ENCODE measurements at regions not wholly inside any gene's neighbourhood (a gene's known extent, or its start where the extent isn't known, plus 50 kb on each side); places are given as distances from the start of the nearest gene placed in this dataset.
"Not testable (repeated sequence)": the region's sequence is repeated elsewhere in the genome, so short reads cannot be mapped to it uniquely, and the experiment has no call there.

- DNase-seq, result no peak
These were observed 263.2 kb upstream of the NT5E start for GRCh38 chr6:85186546-85187175.

- no peak for DNase-seq
These were observed 263.9 kb upstream of the NT5E start for GRCh38 chr6:85185977-85186376.

GRCh38 chr6:85183841-85184240 lies 266.0 kb upstream of the NT5E start:
- no peak for DNase-seq

- no peak for DNase-seq
These were observed 277.2 kb upstream of the NT5E start for GRCh38 chr6:85172705-85173104.

- DNase-seq, result no peak
These were observed 277.7 kb upstream of the NT5E start for GRCh38 chr6:85172161-85172560.

GRCh38 chr6:85169189-85169588 lies 280.7 kb upstream of the NT5E start:
- no peak for DNase-seq

- no peak for DNase-seq
These were observed 281.7 kb upstream of the NT5E start for GRCh38 chr6:85168146-85168545.

- DNase-seq, result no peak
These were observed 283.7 kb upstream of the NT5E start for GRCh38 chr6:85166114-85166741.

- DNase-seq, result no peak
These were observed 286.5 kb upstream of the NT5E start for GRCh38 chr6:85163156-85164080.

GRCh38 chr6:85157311-85157710 lies 292.6 kb upstream of the NT5E start:
- DNase-seq, result no peak

GRCh38 chr6:85143676-85144075 lies 306.2 kb upstream of the NT5E start:
- no peak for DNase-seq

- DNase-seq, result no peak
These were observed 312.0 kb upstream of the NT5E start for GRCh38 chr6:85137865-85138264.

GRCh38 chr6:85136310-85136709 lies 313.6 kb upstream of the NT5E start:
- no peak for DNase-seq

GRCh38 chr6:85135376-85136094 lies 314.3 kb upstream of the NT5E start:
- DNase-seq, result no peak

- no peak for DNase-seq
These were observed 315.7 kb upstream of the NT5E start for GRCh38 chr6:85134172-85134571.

- DNase-seq, result no peak
These were observed 317.8 kb upstream of the NT5E start for GRCh38 chr6:85132091-85132490.

- no peak for DNase-seq
These were observed 319.1 kb upstream of the NT5E start for GRCh38 chr6:85130743-85131142.

- DNase-seq, result no peak
These were observed 320.0 kb upstream of the NT5E start for GRCh38 chr6:85129881-85130280.

- no peak for DNase-seq
These were observed 321.1 kb upstream of the NT5E start for GRCh38 chr6:85128781-85129180.

GRCh38 chr6:85128256-85128655 lies 321.6 kb upstream of the NT5E start:
- DNase-seq, result not testable (repeated sequence)

- DNase-seq, result no peak
These were observed 322.1 kb upstream of the NT5E start for GRCh38 chr6:85127696-85128243.

- DNase-seq, result no peak
These were observed 322.8 kb upstream of the NT5E start for GRCh38 chr6:85127168-85127498.

Measured in NCI-H526 treated with DMSO at 0.1 percent for 48 hours (cell line).